HS-27A (cell line): ENCODE measurements at regions not wholly inside any gene's neighbourhood (a gene's known extent, or its start where the extent isn't known, plus 50 kb on each side); places are given as distances from the start of the nearest gene placed in this dataset.

Experiments used
- DNase-seq: peaks from one replicate; pipeline ENCODE4 v3.0.0-alpha.2; 2012; ENCODE audit warnings: low read depth, missing footprints

DNA sequence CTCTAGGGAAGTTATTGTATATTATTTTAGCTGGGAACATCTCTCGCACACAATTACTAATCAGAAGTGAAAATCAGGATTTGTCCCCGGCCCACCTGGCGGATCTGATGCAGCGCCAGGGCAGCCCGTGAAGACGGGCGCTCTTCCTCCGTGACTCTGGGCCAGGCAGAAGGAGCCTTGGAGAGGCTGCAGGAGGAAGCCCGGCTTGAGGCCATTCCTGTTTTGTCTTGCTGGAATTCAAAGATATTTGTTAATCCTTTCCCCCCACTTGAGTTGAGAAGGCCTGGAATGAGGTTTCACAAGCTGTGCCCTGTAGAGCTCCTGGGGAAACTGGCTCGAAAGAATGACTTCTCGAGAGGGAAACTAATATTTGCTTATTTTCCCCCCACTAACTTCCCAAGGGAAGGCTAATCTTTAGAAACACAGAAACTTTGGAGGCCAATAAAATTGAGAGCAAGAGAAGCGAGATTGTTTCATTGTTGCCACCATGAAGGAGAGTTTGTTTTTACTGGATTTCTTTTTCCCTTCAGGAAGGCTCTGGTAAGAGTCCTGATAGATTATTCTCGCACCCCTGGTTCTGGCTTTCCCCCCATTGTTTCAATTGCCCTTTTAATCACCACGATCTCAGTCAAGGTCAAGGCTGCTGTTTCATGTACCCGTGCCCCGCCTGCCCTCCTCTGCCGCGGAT, 92.8 kb upstream of the SEPTIN5 start:
- no peak for DNase-seq

DNA sequence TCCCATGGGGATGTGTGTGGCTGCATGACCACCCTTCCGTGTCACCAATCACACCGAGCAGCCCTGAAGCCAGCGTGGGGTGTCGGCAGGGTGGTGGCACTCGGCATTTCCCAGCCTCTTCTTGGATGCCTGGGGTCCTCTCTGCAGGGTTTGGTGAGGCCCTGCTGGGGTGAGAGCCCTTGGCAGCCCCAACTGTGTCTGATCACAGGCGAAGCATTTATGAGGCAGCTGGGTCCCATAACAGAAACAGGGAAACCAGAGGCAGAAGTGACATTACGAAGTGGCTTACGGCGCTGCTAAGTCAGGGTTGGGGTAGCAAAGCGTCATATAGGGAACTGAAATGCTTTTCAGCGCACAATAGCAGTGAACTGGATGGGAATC, 92.3 kb upstream of the SEPTIN5 start:
- DNase-seq = no peak

DNA sequence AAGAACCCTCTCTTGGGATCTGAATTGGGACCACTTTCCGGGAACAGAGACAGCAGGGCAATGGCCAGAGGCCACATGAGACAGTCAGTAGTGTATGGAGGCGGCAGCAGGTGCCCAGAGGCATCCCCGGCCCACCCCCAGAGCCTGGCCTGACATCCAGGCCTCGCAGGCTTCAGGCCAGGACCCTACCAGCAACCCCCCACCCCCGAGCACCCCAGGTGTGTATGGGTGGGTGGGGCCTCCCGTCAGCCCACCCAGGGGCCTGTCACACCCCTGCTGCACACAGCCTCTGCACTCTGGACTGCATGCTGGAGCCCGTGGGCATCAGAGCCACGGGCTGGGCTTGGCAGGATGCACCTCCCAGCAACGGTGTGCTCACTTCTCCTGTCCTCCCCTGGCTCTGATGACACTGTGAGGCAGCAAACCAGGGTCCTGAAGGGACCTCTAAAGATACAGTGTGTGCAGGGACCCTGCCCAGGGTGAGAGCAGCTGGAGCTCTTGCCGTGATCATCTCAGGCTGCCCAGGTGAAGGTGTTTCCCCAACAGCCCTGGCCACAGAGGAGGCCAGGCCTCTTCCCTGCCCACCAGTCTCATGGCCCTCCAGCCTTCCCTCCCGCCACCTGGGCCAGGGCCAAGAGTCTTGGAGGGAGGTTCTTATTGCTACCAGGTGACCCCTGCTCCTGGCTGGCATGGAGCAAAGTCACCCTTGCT, 88.8 kb upstream of the SEPTIN5 start:
- no peak for DNase-seq

DNA sequence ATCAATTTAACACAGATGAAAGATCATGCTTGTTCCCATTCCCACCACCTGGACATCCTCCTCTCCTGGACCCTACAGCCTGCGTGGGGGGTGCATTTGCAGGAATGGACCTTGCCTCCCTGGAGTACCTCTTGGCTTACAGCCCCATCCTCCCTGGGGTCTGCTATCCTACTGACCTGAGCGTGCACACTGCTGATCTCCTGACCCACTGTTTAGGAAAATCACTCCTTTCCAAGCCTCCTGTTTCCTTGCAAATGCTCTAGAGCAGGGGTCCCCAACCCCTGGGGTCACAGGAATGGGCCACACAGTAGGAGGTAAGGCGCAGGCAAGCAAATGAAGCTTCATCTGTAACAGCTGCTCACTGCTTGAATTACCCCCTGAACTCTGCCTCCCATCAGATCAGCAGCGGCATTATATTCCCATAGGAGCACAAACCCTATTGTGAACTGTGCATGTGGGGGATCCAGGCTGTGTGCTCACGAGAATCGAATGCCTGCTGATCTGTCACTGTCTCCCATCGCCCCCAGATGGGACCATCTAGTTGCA, 88.2 kb upstream of the SEPTIN5 start:
- no peak for DNase-seq

DNA sequence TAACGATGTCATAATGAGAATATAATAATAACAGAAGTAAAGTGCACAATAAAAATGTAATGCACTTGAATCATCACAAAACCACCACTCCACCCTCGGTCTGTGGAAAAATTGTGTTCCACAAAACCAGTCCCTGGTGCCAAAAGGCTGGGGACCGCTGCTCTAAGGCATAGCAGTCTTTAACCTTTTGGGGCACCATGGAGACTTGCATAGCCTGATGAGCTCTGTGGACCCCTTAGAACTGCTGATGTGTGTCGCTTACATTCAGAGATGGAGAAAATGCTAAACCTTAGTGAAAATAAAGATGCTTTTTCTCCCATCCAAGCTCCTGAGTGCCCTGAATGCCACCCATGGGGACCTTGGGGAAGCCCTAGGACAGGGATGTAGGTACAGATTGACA, 87.6 kb upstream of the SEPTIN5 start:
- DNase-seq = no peak

GRCh38 chr22:19628038-19628776, 86.1 kb upstream of the SEPTIN5 start:
- DNase-seq = no peak

DNA sequence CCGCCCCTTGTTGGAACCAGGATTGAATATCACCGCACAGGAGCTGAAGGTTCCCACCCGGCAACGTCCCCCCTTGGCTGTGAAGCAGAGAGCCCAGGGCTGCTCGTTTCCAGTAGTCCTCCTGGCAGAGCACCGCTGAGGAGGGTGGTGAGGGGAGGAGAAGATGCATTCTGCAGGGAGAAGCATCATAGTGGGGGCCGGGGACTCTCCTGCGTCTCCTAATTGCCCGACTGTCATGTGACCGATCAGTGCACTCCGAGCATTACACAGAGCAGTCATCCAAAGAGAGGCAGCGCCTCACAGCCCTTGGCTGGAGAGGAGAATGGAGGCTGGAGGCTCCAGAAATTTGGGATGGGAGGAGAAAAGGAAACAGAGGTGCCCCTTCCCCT, 85.0 kb upstream of the SEPTIN5 start:
- no peak for DNase-seq

GRCh38 chr22:19629720-19630419, 84.4 kb upstream of the SEPTIN5 start:
- DNase-seq = peak; percentile 30

DNA sequence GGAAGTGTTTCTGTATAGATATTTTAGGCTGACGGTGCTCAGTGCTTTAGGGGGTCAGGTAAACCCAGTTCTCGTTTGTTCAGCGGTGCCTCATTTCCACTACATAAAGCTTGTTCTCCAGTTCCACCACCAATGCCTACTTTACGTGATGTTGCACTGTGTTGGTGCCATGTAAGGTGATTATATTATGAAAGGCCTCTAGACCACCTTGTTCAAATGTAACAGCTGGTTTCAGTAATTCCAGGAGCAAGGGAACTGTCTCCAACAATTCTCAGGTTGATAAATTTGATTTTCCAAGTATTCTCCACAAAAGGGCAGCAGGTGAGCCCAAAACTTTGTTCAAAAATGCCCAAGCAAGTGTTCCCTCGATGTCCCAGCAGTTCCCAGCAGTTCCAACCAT, 83.7 kb upstream of the SEPTIN5 start:
- no peak for DNase-seq

DNA sequence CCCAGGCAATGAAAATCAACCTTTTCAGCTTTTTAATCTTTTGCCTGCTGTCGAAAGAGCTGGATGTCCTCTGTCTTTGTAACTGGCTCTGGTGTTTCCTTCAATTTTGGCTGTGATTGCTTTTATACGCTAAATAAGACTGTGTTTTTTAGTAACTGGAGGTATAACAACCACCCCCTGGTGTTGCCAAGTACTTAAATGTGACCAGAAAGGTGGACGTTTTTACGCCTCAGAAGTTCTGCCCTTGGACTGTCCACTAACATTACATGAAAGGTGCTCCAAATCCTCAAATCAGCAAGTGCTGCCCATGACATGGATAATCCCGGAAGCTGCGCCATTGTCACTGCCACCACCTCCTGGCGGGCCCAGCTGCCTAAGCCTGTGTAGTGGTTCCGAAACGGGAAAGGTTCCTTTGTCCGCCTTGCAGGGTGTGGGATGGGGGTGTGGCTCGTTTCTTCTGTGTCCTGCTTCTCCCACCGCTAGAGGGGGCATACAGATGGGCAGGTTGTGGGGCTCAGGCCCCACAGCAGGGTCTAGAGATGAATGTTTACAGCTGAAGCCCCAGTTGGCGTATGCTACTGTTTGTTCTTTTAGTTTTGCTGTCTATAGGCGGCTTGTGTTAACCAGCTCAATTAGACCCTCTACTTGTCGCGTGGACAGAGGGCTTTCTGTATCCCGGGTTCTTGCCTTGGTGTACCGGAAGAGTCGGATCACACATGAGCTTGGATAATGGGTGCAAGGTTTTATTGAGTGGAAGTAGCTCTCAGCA, 82.2 kb upstream of the SEPTIN5 start:
- no peak for DNase-seq

DNA sequence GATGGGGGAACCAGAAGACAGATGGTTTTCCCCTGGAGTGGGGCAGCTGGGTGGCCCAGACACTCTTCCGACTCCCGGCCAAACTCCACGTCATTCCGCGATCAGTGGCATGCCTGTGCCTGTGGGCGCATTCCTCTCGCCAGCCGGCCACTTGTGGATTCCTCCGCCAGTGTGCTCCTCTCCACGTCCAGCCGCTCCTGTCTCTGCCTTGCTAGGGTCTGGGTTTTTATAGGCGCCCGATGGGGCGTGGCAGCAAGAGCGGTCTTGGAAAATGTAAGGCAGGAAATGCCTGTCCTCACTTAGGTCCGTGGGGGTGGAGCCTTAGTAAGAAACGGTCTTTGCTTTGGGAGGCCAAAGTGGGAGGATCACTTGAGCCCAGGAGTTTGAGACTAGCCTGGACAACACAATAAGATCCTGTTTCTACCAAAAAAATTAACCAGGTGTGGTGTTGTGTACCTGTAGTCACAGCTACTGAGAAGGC, 81.6 kb upstream of the SEPTIN5 start:
- DNase-seq = no peak

DNA sequence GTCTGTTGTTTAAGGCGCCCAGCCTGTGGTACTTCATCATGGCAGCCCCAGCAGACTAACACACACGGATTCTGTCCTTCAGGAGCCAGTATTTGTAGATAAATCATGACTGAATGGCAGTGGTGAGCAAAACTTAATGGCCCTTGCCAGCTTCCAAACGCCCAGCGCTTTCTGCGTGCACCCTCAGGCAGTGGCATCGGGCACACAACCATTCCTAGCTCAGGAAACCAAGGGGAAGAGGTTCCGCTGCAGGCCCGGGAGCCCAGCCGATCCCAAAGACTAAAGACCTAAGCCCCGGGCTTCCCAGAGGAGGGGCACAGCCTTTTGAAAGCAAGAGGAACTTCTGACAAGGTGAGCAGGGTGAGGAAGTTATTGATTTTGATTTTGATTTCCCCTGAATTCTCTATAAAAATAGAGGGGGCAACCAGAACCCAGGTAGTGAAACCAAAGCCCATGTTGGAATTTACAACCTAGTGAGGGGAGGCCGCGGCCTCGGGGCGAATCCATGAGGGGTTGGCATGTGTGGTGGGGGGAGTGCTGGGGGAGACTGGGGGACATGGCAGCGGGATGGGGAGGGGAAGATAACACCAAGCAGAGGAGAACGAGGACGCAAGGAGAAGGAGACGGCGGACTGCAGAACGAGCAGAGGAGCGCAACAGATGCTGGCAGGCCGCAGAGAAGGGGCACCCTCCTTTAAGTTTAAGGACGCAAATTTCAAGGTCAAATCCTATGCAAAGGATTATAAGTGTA, 79.9 kb upstream of the SEPTIN5 start:
- no peak for DNase-seq

DNA sequence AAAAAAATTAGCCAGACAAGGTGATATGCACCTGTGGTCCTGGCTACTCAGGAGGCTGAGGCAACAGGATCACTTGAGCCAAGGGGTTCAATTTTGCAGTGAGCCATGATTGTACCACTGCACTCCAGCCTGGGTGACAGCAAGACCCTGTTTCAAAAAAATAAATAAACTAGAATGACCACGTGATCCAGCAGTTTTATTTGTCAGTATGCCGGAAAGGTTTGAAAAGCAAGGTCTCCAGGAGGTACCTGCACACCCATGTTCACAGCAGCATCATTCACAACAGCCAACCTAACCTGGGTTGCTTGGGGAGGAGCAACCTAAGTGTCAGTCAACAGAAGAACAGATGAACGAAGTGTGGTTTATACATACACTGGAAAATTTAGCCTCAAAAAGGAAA, 78.7 kb upstream of the SEPTIN5 start:
- DNase-seq = no peak

DNA sequence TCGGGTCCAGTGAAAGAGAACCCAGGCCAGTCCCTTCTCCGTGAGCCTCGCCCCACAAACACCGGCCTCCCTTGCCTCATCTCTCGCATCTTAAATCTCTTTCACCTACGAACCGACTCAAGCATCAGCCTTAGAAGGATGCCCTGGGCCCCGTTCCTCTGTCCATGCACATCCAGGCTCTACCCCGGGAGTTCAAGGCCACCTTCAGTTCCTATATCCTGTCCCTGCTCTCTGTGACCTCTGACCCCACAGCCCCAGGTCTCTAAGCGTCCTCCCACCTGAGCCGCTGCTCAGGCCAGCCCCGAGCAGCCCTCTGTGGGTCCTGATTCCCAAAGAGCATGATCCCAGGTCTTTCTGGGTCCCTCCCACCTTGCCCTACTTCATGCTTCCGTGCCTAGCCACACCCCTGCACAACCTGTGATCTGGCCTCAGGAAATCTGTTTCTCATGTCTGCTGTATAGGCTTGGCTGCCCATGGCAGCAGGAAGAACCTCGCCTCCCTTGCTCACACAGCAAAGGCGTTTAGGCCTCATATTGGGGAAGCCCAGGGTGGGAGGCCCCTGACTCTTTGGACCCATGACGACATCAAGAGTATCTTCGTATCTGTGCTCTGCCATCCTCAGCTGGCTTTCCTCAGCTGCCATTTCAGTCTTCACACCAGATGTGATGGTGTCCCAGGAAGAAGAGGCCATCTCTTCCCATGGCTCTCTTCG, 77.5 kb upstream of the SEPTIN5 start:
- DNase-seq = no peak

GRCh38 chr22:19637408-19638281, 76.7 kb upstream of the SEPTIN5 start:
- DNase-seq = no peak

DNA sequence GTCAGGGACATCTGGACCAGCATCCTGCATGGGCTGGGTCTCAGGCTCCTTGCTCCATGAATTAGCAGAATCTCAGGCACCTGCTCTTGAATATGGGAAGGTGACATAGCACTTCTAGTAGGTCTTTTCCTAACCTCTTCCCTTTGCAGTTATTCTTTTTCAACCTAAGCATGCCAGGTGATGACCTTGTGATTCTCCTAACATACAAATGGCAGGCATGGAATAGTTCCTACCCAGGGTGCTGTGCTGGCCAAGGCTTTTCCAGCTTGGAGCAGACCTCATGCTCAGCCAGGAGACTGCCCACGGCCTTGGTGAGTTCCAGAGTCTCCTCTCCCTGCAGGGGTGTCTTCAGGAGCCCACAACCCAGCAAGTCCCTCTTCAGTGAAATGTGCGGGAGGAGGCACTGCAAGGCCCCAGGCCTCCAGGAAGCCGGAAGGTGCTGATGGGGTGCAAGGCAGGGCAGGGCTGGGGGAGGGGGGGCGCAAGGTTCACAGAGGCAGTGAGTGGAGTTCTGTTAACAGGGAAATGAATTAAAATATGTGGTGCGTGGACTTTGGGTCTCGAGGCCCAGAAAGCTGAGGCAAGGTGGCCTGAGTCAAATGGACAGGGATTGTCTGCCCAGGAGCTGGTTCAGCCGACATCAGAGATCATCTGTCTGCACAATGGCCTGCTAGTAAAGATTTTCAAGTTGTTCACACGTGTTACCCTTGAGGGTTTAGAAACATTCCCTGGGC, 75.9 kb upstream of the SEPTIN5 start:
- no peak for DNase-seq

DNA sequence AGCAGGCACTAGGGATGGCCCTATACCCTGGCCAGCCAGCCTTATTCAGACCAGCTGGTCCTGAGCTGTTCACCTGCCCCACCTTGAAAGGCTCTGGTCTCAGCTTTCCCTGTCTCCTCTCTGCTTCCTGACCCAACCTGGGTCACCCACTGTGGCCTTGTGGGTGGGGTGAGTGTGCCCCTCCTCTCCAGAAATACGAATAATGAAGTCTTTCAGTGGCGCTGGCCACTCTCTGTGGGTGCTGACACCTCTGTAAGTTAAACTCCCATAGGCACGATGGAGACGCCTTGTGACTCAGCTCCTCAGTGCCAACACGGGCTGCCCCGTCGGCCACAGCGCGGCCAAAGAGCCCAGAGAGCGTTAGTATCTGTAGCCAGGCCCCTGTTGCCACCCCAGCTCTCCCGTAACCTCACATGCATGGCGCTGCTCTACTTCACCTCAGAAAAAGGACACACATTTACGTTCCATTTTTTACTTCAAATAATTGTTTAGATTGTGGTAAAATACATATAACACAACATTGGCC, 74.6 kb upstream of the SEPTIN5 start:
- no peak for DNase-seq

GRCh38 chr22:19640306-19640705, 74.0 kb upstream of the SEPTIN5 start:
- DNase-seq = no peak
